NCI-H82 treated with DMSO at 0.1 percent for 48 hours (cell line): ENCODE measurements at regions not wholly inside any gene's neighbourhood (a gene's known extent, or its start where the extent isn't known, plus 50 kb on each side); places are given as distances from the start of the nearest gene placed in this dataset.

Source experiments
- DNase-seq: peaks from one replicate; lab custom pipeline; 2025; ENCODE audit not compliant: unreplicated experiment; lab: John Stamatoyannopoulos, UW

DNA sequence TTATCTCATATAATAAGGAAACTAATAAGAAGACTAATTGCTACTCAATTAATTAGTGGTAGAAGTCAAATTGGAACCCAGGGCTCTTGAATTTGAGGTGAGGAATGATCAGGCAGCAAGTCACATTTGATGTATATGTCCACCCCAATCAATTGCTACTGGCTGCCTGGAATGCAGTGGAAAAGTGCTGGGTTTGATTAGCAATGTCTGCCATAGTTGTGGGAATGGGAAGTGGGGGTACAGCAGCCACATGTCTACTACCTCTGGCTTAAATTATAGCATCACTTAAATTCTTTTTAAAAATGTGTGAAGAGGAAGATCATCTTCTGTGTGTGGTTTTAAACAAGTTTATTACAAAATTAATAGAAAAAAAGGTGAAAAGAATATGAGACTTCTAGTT is 50.8 kb upstream of the NAV2 start:
- no peak for DNase-seq

DNA sequence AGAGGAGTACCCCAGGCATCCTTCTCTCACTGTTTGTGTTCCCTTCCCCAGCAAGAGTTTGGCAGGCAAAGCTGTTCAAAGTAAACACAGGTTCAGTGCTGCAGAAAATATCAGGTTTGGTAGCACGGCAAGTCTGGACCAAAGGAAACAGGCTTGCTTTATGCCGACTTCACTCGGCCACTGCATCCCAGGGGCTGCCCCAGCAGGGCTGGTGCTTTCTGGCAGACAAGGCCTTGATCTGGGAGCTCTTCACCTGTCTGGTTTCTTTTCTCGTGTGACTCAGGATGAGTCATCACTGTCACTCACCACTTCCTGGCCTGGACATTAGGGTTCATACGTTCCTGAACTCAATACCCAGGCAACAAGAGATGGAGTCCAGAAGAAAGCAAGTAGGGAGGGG is 52.6 kb upstream of the NAV2 start:
- DNase-seq, result no peak

DNA sequence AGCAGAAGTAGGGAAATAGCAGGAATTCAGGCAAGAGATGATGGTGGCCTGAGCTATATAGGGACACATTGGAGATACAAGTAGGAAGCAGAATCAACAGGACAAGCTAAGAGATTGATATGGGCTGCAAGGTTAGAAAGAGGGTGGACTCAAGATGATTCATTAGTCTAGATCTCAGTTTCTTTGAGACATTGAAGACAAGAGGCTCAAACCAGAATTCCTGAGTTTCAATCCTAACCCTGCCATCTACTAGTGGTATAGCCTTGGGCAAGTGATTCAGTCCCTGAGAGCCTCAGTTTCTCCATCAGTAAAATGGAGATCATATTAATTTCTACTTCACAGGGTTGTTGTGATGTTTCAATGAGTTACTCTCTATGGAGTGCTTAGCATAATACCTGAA is 53.1 kb upstream of the NAV2 start:
- no peak for DNase-seq

DNA sequence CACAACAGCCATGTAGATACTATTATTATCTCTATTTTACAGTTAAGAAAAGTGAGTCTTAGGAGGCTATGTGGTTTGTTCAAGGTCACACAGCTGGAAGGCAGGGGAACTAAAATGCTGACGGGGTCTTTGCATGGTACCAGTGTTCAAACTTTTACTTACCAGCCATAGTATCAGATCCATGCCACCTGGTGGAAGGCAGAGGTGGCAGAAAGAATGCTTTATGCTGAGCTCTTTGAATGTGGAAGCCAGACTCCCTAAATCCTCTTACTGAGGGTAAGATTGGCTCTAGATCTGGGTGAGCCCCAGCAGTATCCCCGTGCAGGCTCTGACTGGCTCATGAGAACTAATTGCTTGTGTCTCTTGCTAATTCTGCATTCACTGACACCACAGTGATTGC is 54.3 kb upstream of the NAV2 start:
- no peak for DNase-seq

DNA sequence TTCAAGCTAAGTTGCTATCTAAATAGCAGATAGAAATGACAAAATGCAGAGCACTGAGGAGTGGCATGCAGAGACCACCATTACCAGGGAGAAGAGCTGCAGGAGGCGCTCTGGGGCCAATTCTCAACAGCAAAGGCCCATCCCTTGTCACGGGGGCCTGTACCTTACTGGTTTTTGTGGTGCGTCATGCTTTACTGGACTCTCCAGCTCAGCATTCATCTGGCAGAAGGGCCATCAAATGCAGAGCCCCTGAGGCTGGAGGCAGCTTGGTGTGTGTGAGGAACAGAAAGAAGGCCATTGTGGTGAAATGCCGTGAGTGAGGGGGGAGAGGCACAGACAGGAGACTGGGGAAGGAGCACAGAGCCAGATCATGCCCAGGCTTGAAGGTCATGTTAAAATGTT is 56.5 kb upstream of the NAV2 start:
- DNase-seq, result no peak

DNA sequence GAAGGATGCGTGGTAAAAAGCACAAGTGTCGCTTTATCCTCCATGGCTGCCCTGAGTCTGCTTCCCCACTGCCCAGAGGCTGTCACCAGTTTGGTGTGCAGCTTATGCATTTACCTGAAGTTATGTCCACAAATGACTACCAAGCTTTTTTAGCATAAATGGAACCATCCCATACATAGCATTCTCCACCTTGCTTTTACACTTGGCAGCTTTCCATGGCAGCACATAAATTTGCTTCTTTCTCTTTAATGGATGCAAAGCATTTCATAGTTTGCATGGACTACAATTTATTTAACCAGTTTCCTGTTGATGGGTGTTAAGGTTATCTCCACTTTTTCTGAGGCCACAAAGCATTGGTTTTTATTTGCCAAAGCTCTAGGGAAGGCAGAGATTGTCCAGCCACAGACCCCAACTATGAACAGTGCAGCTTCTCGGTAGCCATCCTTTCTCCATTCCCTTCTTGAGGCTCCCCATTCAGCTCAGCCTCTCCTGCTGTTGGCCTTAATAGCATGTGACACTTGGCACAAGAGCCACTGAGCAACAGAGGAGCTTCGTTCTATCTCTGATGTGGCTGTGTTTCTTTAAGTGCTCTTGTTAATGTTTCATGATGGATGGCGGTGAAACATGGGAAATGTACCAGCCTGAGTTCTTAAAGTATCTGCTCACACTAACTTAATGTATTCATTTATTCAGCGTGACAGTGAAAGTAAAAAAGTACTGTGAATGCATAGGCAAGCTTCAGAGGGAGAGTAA is 59.8 kb upstream of the NAV2 start:
- no peak for DNase-seq

DNA sequence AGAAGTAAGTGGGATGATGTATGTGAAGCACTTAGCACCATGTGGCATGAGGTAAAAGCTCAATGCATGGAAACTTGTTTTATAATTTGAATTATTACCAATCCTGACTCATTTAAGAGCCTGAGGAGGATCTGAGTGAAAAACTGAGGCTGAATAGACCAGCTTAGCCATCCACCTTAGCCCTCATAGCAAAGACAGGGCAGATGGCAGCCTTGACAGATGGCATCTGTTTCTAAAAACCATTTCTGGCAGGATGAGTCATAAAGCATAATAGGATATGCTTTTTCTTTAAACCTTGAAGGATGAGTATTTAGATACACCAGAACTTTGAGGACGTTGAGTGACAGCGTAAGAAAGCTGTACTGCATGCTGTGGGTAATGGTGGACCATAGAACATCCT is 61.0 kb upstream of the NAV2 start:
- no peak for DNase-seq

DNA sequence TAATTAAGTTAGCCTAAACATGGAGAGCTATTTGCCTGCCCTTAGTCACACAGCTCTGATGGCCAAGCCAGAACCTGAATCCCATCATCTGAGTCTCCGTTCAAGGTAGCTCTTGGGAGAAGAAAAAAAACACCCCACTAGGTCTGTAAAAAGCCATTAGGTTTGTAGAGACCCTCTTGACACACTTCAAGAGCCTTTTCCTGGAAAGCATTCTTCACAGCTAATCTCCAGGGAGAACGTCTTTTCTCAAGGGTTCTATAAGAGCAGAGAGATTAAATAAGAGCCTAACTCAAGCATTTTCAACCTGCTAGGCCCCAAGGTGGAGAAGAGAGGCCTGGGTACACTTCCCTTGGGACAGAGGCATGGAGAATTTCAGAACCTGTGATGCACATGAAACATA is 61.6 kb upstream of the NAV2 start:
- DNase-seq, result no peak

DNA sequence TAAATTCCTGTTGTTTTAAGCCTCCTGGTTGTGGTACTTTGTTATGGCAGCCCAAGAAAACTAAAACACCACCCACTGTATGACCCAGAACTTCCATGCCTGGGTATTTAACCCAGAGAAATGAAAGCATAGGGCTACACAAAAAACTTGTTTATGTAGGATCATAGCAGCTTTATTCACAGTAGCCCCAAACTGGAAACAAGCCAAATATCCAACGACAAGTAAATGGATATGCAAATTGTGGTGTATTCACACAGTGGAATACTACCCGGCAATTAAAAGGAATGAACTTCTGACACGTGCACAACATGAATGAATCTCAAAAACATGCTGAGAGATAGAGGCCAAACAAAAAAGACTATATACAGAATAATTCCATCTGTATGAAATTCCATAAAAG is 62.2 kb upstream of the NAV2 start:
- no peak for DNase-seq

DNA sequence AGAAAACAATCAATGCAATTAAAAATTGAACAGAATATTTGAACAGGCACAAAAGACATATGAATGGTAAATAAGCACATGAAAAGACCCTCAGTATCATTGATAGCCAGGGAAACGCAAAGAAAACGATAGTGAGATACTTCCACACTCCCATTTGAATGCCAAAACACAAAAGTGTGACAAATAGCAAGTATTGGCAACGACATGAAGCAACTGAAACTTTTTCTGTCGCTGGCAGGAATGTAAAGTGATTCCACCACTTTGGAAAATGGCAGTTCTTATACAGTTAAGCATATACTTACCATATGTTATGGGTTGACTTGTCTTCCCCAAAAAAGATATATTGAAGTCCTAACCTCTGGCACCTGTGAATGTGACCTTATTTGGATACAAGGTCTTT is 62.9 kb upstream of the NAV2 start:
- no peak for DNase-seq

DNA sequence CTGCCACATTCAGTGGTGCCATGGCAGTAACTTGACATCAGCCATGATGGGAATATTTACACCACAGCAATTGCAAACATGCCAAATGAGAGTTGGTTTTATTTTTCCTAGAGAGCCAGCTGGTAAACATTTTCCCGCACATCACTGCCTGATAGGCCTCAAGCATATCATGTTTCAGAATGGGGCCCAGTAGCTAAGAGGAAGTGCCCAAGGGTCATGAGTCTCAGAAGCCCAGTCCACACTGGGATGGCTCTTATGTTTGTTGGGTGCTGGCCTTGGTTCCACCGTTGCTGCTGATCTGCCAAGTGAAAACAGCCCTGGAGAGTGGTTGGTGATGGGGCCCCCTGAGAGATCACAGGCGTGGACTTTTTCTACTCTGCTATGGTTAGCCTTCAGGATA is 64.3 kb upstream of the NAV2 start:
- DNase-seq, result no peak

DNA sequence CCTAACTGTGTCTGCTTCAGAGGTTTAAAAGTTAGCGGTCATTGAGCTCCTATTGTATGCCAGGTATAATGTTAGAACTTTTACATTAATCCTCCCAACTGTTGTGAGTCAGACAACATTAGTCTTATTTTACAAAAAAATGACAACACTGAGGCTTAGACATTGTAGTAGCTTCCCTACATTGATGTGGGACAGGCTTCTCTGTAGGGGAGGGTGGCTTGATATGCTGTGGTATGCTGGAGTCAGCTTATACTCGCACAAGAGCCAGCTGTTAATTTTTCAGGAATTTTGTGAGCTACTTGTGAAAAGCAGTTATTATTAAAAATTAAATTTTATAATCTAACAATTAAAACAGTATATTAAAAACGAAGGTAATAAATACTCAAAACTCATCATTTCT is 64.8 kb upstream of the NAV2 start:
- no peak for DNase-seq

DNA sequence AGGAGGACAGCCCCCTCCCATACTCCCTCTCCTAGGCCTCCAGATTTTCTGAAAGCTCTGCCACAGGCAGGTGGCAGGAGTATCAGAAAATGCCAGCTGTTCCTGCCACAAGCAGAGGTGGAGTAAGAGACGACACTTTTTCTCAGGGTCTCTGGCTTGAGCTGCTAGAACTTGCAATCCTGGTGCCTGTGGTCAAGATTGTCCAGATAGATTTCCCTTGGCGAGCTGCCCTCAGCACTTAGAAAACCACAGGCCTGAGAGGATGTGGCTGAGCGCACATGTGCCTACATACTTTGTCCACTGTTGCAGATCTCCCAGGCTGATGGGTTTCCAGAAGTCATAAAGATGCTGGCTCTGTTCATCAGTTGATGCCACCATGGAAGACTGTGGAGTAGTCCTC is 65.7 kb upstream of the NAV2 start:
- no peak for DNase-seq

DNA sequence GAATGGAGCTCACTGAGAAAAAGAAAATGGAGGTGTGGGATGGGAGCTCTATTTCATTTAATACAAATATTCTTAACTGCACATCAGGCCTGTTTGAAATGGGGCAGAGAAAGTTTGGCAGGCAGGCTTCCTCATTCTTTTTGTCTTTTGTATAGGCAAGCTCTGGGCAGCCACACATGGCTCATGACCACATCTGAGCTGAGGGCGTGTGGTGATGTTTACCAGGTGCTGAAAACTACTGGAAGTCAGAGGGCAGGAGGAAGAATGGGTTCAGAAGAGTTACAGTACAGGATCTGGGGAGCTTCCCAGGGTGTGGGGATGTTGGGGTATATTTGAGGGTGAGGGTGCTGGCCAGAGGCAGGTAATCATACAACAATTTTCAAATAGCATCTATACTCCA is 66.3 kb upstream of the NAV2 start:
- DNase-seq, result no peak

DNA sequence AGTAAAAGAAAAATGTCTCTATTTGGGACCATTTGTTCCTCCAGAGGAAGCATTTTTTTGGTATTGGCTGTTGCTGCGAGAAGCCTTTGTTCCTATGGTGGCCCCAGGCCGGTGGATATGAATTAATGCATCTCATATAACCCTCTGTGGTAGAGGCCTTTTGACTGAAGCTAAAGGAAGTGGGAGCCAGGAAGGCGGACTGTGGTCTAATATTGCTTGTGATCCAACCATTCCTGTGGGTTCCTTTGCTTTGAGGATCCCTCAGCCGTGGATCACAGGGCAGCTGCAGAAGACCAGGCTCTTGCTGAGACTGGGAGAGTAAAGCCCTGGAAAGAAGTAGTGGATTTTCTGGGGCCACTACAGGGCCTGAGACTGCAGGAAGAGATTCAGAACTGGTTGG is 68.3 kb upstream of the NAV2 start:
- no peak for DNase-seq

DNA sequence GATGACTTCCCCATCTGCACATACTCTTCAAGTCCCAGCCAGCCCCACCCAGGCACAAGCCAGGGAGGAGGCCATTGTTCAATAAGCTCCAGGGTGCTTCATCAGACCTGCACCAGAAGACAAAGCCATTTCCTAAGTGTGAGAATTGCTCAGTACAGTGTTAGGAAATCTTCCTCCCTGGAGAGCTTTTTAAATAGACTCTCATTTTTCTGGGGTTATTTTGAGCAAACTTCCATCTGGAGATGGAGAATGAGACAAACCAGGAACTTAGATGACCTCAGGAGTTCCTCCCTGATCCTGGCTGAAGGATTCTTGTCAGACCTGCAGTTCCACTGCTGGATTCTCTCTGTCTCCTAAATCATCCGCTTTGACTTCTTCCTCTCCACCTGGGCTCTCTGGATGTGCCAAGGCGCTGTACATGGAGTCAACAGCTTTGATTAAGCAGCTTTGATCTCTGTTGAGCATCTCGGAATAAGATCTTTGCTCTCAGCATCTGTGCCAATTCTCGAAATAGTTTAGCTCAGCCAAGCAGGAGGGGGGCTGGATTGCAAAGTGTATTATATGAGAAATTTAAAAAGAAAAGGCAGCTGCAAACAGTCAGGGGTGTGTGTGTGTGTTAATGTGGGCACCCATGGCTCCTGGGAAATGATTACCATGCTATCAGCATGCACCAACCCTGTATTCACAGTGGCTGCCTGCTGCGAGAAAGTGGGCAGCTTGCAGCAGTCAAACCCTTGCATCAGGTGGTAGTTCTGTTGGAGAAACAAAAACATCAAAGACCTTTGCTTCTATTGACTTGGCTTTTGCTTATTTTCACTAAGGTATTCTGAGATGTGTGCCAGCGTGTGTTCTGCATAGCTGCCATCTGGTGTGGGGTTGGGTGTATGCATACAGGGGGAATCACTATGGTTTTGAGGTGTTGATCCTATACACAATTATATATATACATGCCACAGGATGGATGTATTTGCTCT is 70.2 kb upstream of the NAV2 start:
- DNase-seq, result no peak

DNA sequence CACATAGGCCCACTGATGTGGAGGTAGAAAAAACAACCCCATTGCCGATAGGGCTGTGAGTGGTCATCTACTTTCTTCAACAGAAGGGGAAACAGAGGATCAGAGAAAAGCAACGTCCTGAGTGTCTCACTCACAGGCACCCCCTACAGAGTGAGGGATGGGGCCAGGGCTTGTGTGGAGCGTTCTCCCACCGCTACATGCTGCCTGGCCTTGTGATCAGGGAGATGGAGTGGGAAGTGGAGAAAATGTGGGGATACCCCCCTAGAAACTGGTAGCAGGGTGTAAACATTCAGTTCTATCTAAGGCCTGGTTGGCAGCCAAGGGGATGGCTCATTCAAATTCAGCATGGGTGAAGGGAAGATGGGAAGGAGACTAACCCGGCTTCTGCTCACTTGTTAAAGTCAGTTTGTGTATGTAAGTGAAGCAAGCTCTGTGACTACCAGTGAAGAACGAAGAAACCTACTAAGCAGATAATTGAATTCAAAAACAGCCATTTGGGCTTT is 73.0 kb upstream of the NAV2 start:
- DNase-seq, result no peak

DNA sequence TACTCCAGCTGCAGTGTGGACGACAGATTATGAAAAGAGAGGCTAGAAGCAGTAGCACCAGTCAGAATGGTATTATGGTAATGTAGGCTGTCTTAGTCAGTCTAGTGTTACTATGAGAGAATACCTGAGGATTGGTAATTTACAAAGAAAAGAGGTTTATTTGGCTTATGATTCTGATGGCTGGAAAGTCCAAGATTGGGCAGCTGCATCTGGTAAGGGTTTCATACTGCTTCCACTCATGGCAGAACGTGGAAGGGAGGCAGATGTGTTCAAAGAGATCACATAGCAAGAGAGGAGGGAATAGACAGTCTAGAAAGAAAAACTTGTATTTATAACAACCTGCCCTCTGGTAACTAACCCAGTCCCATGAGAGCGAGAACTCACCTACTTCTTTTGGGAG is 77.3 kb upstream of the NAV2 start:
- no peak for DNase-seq

DNA sequence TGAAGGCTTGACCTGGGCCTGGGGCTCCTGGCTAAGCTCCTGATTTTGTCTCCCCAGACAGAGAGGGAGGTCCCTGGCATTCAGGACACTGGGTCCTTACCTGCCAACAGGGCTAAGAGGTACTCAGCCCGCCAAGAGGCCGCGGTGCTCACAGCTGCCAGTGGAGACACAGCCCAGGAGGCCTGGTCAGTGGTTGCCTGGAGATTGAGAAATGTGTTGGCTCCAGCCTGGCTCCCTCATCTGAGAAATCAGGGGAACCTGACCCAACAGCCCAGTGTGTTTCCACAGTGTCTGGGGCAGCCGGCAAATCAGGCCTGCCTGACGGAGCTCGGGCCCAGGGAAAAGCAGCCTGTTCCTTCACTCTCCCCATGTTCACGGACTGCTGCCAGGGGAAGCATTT is 79.4 kb upstream of the NAV2 start:
- no peak for DNase-seq

DNA sequence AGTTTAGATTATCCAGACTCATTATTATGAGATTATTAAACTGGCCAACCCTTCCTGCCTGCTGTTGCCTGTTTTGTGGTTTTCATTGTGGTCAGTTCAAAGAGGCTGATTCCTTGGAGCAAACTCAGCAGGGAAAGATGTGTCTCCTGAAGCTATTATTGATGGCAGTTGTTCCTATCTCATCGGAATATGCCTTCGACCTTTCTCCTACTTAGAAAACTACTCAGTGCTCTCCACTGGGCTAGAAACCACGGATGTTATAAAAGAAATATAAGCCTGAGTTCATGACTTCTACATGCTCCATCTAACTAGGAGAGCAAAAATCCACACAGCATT is 80.2 kb upstream of the NAV2 start:
- DNase-seq, result no peak

DNA sequence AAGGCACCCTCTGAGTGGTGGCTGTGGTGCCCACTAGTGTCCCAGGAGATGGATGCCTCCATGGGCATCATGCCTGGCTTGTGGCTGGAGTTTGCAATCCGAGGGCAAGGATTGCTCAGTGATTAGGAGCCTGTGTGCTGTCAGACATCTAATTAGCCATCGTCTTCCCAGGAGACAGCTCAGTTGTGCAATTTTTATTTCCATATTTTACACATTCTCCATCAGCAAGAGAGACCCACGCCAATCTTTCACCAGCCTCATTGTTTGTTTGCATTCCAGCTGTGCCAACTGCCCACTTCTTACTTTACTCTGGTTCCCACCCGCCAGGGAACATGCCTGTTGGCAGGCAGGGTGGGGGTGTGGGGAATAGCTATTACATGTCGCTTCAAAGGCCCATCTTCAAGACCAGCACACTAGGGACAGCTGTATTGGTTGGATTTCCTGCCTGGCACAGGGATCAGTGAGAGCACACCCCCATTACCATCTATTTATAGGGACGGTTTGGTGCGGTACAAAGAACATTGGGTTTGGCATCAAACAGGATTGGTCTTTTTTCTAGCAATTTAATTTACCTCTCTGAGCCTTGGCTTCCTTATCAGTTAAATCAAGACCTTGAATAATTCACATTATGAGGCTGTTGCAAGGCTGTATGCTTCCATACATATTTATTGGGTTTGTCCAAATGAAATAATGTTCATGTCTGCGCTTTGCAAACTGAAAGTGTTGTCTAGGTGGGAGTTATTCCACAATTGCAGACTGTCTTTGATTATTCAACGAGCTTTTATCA is 80.7 kb upstream of the NAV2 start:
- DNase-seq, result no peak

DNA sequence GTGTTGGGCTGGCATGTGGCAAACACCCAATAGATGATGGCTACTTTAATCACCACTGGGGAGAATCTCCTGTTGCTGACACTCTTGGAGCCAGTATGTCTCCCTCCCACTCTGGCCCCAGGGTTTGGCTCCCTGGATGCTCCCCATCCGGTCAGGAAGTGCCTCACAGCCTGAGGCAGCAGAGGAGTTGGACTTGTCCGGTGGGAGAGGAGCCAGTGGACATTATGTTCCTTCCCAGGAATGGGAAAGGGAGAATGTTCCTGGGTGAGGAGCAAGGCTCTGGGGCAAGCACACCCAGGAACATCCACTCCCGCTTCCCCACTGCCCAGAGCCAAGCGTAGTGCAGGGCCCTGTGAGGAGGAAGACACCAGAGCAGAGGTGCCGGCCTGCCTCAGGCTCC is 84.6 kb upstream of the NAV2 start:
- no peak for DNase-seq
